ENCODE measurements at regions not wholly inside any gene's neighbourhood (a gene's known extent, or its start where the extent isn't known, plus 50 kb on each side); places are given as distances from the start of the nearest gene placed in this dataset.

DNA sequence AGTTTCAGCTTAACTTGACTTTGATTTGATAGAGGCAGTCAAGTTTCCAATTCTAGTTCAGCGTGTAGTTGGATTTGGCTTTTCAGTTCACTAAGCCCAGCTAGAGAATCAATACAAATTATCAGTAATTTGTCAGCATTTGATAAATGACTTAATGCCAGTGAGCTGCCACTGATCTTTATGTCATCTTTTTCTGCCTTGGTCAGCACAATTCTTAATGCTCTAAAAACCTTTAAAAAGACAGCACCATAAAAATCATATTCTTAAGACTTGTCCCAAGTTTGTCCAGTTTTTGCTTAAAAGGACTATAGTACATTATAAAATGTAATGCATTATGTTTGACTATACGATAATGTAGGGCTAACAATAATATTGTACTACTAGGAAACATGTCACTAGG is 920.5 kb downstream of the LRFN5 start:
- ChIA-PET POLR2A (no interaction called here), CTCF (interaction anchor here (0.5 to 0.6 kb wide), 2 partner anchors 10 to 784 kb away, joined by 3 to 6 read pairs; no protein-coding TSS in a partner anchor)
- TF ChIP-seq, protein P1, sequence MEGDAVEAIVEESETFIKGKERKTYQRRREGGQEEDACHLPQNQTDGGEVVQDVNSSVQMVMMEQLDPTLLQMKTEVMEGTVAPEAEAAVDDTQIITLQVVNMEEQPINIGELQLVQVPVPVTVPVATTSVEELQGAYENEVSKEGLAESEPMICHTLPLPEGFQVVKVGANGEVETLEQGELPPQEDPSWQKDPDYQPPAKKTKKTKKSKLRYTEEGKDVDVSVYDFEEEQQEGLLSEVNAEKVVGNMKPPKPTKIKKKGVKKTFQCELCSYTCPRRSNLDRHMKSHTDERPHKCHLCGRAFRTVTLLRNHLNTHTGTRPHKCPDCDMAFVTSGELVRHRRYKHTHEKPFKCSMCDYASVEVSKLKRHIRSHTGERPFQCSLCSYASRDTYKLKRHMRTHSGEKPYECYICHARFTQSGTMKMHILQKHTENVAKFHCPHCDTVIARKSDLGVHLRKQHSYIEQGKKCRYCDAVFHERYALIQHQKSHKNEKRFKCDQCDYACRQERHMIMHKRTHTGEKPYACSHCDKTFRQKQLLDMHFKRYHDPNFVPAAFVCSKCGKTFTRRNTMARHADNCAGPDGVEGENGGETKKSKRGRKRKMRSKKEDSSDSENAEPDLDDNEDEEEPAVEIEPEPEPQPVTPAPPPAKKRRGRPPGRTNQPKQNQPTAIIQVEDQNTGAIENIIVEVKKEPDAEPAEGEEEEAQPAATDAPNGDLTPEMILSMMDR (IDR thresholded peaks at IDR 0.05; ENCODE audit: low read depth, low read length), result no peak

DNA sequence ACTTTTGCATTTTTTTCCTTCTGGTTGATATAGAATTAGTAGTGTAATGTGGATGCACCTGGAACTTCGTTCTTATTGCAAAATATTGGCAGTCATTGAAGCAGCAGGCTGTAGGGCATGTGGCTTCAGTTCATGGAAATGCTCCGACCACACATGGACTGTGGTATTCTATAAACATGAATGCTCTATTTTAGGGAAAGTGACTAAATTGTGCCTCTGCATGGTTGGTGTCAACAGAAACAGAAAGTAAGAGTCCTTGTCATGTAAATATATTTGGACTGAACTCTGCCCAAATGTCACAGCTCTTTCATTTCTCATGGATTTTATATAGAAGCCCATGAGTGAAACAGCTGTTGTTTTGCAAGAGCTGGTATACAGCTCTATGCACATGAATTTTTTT is 917.0 kb downstream of the LRFN5 start:
- CTCF ChIA-PET, result no interaction called here
- Histone ChIP-seq H3K27ac (ENCODE audit: low read depth, low read length) (no peak overlapping the region), H3K4me3 (ENCODE audit: low read depth, low read length) (no peak overlapping the region), H3K9me3 (ENCODE audit: control insufficient read depth, insufficient read depth, low read length) (no peaks in the 10 kb centered on the region), H3K27me3 (ENCODE audit: control insufficient read depth, insufficient read depth, low read length) (no peaks in the 10 kb centered on the region)
- DNase-seq (ENCODE audit: low read depth, low spot score), result no peak
- POLR2A ChIA-PET, result interaction anchor here (0.6 kb wide), 1 partner anchor 378 kb away, joined by 5 read pairs; no protein-coding TSS in a partner anchor
- TF ChIP-seq, protein P1 (IDR thresholded peaks at IDR 0.05; ENCODE audit: low read depth, low read length), result no peak

More for the DNA sequence above, 920.5 kb downstream of the LRFN5 start:
- H3K27me3 ChIP-seq (ENCODE audit: control insufficient read depth, insufficient read depth, low read length), result no peaks in the 10 kb centered on the region
- H3K4me3 ChIP-seq (ENCODE audit: low read depth, low read length), result no peak overlapping the region
- no peak for DNase-seq (ENCODE audit: low read depth, low spot score)
- H3K27ac ChIP-seq (ENCODE audit: low read depth, low read length), result no peak overlapping the region
- no peaks in the 10 kb centered on the region for H3K9me3 ChIP-seq (ENCODE audit: control insufficient read depth, insufficient read depth, low read length)

DNA sequence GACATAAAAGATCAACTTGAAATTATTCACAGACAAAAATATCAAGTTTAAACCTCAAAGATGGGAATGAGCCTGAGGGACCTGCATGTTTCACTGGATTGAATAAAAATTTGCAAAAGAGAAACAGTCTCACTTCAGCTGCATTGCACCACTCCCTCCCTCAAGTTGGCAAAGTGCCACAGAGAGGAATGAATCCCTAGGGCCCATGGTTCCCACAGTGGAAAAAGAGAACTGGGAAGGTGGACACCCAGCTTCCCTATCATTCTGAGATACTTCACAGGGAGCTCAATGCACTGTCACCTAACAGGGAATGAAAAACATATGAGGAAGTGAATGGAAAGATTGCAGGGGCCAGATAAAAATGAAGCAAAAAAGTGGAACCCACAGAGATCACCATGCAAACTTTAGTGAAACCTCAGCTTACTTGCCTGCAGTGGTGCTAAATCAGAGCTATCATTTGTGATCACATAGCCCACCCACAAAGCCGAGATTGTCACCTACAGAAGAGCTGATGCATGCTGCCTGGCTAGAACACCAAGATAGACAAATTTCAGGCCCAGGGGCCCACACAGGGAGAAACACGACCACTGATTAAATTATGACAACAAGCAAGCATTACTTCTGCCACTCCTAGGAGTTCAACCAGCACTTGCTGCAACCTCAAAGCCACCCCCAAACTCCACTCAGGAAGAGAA is 911.3 kb downstream of the LRFN5 start:
- TF ChIP-seq, protein P1 (IDR thresholded peaks at IDR 0.05; ENCODE audit: low read depth, low read length), result no peak
- POLR2A ChIA-PET, result no interaction called here

DNA sequence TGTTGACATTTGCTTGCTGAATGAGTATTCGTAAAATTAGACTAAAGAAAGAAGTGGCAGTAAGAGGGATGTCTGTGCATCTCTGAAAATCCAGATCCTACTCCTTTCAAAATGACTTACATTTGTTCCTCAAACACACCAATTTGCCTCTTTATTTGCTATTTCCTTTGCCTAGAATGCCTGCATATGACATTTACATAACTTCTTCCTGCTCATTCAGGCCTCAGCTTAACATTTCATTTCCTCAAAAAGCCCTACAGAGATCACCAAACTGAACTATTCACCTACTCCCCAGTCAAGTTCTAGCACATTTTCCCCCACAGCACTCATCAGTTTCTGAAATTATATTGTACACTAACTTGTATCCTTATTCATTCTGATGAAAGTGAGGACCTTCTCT is 907.2 kb downstream of the LRFN5 start:
- Histone ChIP-seq H3K27ac (ENCODE audit: low read depth, low read length) (no peak overlapping the region), H3K27me3 (ENCODE audit: control insufficient read depth, insufficient read depth, low read length) (no peaks in the 10 kb centered on the region), H3K4me3 (ENCODE audit: low read depth, low read length) (no peak overlapping the region), H3K9me3 (ENCODE audit: control insufficient read depth, insufficient read depth, low read length) (no peaks in the 10 kb centered on the region)
- DNase-seq (ENCODE audit: low read depth, low spot score), result no peak
- TF ChIP-seq, protein P1 (IDR thresholded peaks at IDR 0.05; ENCODE audit: low read depth, low read length), result no peak
- POLR2A ChIA-PET, result no interaction called here
- CTCF ChIA-PET, result no interaction called here

More for the DNA sequence above, 911.3 kb downstream of the LRFN5 start:
- Histone ChIP-seq H3K9me3 (ENCODE audit: control insufficient read depth, insufficient read depth, low read length) (no peaks in the 10 kb centered on the region), H3K4me3 (ENCODE audit: low read depth, low read length) (no peak overlapping the region), H3K27me3 (ENCODE audit: control insufficient read depth, insufficient read depth, low read length) (no peaks in the 10 kb centered on the region), H3K27ac (ENCODE audit: low read depth, low read length) (no peak overlapping the region)
- CTCF ChIA-PET, result no interaction called here
- no peak for DNase-seq (ENCODE audit: low read depth, low spot score)

DNA sequence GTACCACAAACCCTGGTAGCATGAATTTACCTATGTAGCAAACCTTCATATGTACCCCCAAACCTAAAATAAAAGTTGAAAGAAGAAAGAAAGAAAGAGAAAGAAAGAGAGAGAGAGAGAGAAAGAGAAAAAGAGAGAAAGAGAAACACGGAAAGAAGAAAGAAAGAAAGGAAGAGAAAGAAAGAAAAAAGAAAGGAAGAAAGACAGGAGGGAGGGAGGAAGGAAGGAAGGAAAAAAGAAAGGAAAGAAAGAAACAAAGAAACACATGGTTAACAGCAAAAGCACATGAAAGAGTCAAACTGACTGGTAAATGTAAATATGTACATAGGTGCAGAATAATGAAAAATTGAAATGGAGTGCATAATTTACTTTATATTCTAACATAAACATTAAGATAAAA is 903.4 kb downstream of the LRFN5 start:
- DNase-seq (ENCODE audit: low read depth, low spot score), result no peak
- no peak overlapping the region for H3K4me3 ChIP-seq (ENCODE audit: low read depth, low read length)

More for the DNA sequence above, 903.4 kb downstream of the LRFN5 start:
- H3K27ac ChIP-seq (ENCODE audit: low read depth, low read length), result no peak overlapping the region
- H3K9me3 ChIP-seq (ENCODE audit: control insufficient read depth, insufficient read depth, low read length), result no peaks in the 10 kb centered on the region
- TF ChIP-seq, protein P1 (IDR thresholded peaks at IDR 0.05; ENCODE audit: low read depth, low read length), result no peak
- ChIA-PET POLR2A (no interaction called here), CTCF (no interaction called here)
- no peaks in the 10 kb centered on the region for H3K27me3 ChIP-seq (ENCODE audit: control insufficient read depth, insufficient read depth, low read length)

Data from AG04450 (cell line).